ENCODE measurements at regions not wholly inside any gene's neighbourhood (a gene's known extent, or its start where the extent isn't known, plus 50 kb on each side); places are given as distances from the start of the nearest gene placed in this dataset.
A peak's percentile ranks its signal among the peaks of the same experiment; 100 is the strongest.
"Not testable (repeated sequence)": the region's sequence is repeated elsewhere in the genome, so short reads cannot be mapped to it uniquely, and the experiment has no call there.

GRCh38 chr9:40939201-40939887 lies 189.1 kb downstream of the FOXD4L6 start:
- H3K36me3 ChIP-seq; DNase-seq; ATAC-seq; H3K27me3 ChIP-seq; H3K27ac ChIP-seq; H3K4me3 ChIP-seq; H3K4me1 ChIP-seq; intact Hi-C loops (cut with DNase I): not testable (repeated sequence)
- peaks cover 0 to 40% (median 19%) of the 10 kb centered on the region in 11 donors for H3K9me3 ChIP-seq
- WGBS, 2 donors, result 67 to 78% methylated on average over 15 of the region's 15 CpGs

- DNase-seq (no peak), ATAC-seq (no peak)
- Histone ChIP-seq H3K9me3 (peaks cover 0 to 71% (median 28%) of the 10 kb centered on the region in 11 donors), H3K36me3 (peaks cover 0 to 5% (median 0%) of the 10 kb centered on the region in 9 donors), H3K27me3 (no peaks in the 10 kb centered on the region), H3K4me3 (no peak overlapping the region), H3K4me1 (no peaks in the 10 kb centered on the region), H3K27ac (no peak overlapping the region)
- intact Hi-C loops (cut with DNase I), result no loop called here
- WGBS, 2 donors, result 72 to 79% methylated on average over 7 of the region's 7 CpGs
- no peak for TF ChIP-seq CTCF (IDR thresholded peaks at IDR 0.05)
These were observed 193.1 kb downstream of the FOXD4L6 start for GRCh38 chr9:40935336-40935735.

GRCh38 chr9:40934480-40934879 lies 194.0 kb downstream of the FOXD4L6 start:
- intact Hi-C loops (cut with DNase I); H3K4me1 ChIP-seq; ATAC-seq; H3K27me3 ChIP-seq; H3K36me3 ChIP-seq; H3K4me3 ChIP-seq; DNase-seq; H3K27ac ChIP-seq: not testable (repeated sequence)
- WGBS, 2 donors, result 91 to 93% methylated on average over 3 of the region's 3 CpGs
- peaks cover 0 to 79% (median 28%) of the 10 kb centered on the region in 11 donors for H3K9me3 ChIP-seq

DNA sequence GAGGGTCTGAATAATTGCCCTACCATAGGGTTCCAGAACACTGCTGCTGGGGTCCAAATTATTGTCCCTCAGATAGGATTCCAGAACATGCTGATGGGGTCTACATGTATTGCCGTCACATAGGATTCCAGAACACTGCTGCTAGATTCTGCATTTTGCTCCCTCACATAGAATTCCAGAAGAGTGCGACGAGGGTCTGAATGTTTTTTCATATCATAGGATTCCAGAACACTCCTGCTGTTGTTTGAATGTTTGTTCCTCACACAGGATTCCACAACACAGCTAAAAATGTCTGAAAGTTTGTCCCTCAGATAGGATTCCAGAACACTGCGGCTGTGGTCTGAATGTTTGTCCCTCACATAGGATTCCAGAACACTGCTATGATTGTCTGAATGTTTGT lies 198.1 kb downstream of the FOXD4L6 start:
- H3K36me3 ChIP-seq; H3K4me3 ChIP-seq; intact Hi-C loops (cut with DNase I); DNase-seq; H3K4me1 ChIP-seq; ATAC-seq; H3K27ac ChIP-seq; H3K27me3 ChIP-seq: not testable (repeated sequence)
- WGBS, 2 donors, result 83 to 91% methylated on average over 4 of the region's 4 CpGs
- H3K9me3 ChIP-seq, result peaks cover 3 to 96% (median 56%) of the 10 kb centered on the region in 11 donors

GRCh38 chr9:40929488-40929845 lies 199.0 kb downstream of the FOXD4L6 start:
- not testable (repeated sequence) for DNase-seq, H3K36me3 ChIP-seq, H3K4me1 ChIP-seq, H3K27me3 ChIP-seq, H3K4me3 ChIP-seq, H3K27ac ChIP-seq, ATAC-seq
- intact Hi-C loops (cut with DNase I), result loop anchor here in 1 of 10 donors (10.0 kb wide), 1 partner anchor 55 kb away; no protein-coding TSS in a partner anchor
- WGBS, 2 donors, result 77 to 78% methylated on average over 6 of the region's 6 CpGs
- peaks cover 3 to 96% (median 59%) of the 10 kb centered on the region in 11 donors for H3K9me3 ChIP-seq

DNA sequence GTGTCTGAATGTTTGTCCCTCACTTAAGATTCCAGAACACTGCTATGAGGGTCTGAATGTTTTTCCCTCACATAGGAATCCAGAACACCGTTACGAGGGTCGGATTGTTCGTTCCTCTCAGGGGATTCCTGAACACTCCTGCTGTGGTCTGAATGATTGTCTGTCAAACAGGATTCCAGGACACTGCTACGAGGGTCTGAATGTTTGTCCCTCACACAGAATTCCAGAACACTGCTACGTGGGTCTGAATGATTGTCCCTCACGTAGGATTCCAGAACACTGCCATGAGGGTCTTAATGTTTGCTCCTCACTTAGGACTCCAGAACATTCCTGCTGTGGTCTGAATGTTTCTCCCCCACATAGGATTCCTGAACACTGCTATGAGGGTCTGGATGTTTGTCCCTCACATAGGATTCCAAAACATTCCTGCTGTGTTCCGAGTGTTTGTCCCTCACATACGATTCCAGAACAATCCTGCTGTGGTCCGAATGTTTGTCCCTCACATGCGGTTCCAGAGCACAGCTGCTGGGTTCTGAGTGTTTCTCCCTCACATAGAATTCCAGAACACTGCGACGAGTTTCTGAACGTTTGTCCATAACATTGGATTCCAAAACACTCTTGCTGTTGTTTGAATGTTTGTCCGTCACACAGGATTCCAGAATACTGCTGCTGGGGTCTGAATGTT lies 199.5 kb downstream of the FOXD4L6 start:
- intact Hi-C loops (cut with DNase I), result loop anchor here in 1 of 10 donors (10.0 kb wide), 1 partner anchor 54 kb away; no protein-coding TSS in a partner anchor
- Histone ChIP-seq H3K27ac (no peak overlapping the region), H3K9me3 (peaks cover 3 to 96% (median 59%) of the 10 kb centered on the region in 11 donors), H3K36me3 (no peaks in the 10 kb centered on the region), H3K27me3 (no peaks in the 10 kb centered on the region), H3K4me1 (no peaks in the 10 kb centered on the region), H3K4me3 (no peak overlapping the region)
- DNase-seq (no peak), ATAC-seq (peak in 1 of 8 donors; percentile 9)
- WGBS, 2 donors, result 67 to 71% methylated on average over 15 of the region's 15 CpGs
- TF ChIP-seq CTCF (IDR thresholded peaks at IDR 0.05), result no peak
